PC-9 (cell line): ENCODE measurements at regions not wholly inside any gene's neighbourhood (a gene's known extent, or its start where the extent isn't known, plus 50 kb on each side); places are given as distances from the start of the nearest gene placed in this dataset.

Experiments used
- EZH2 ChIP-seq: fragments of 200-600 bp; sonication (generic); IDR thresholded peaks from 2 replicates; pipeline ENCODE4 v1.8.0; 2017; ENCODE audit warnings: antibody characterized with exemption, low read depth
- TF ChIP-seq, protein P1 (sequence below): fragments of 200-600 bp; sonication (generic); conservative IDR thresholded peaks from 2 replicates; pipeline ENCODE4 v1.6.1; 2017; ENCODE audit warnings: mixed run types, antibody characterized with exemption, mild to moderate bottlenecking, moderate library complexity

DNA sequence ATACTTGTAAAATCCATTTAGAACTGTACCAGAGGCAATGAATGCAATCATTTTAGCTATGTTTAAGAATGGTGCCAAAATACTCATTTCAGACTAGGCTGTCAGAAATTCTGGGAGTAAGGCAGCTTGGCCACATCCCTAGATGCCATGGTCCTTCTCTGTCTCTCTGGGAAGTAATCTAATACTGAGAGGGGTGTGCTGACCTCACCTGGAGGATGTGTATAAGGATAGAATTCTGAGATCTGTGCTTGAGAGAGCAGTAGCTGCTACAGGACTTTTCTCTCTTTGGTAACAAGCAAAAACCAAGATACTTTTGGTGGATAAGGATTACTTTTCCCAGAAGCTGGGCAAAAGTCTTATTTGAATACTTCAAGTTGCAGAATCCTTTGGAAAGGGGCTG lies 68.1 kb upstream of the MRPS30 start:
- TF ChIP-seq, protein P1, sequence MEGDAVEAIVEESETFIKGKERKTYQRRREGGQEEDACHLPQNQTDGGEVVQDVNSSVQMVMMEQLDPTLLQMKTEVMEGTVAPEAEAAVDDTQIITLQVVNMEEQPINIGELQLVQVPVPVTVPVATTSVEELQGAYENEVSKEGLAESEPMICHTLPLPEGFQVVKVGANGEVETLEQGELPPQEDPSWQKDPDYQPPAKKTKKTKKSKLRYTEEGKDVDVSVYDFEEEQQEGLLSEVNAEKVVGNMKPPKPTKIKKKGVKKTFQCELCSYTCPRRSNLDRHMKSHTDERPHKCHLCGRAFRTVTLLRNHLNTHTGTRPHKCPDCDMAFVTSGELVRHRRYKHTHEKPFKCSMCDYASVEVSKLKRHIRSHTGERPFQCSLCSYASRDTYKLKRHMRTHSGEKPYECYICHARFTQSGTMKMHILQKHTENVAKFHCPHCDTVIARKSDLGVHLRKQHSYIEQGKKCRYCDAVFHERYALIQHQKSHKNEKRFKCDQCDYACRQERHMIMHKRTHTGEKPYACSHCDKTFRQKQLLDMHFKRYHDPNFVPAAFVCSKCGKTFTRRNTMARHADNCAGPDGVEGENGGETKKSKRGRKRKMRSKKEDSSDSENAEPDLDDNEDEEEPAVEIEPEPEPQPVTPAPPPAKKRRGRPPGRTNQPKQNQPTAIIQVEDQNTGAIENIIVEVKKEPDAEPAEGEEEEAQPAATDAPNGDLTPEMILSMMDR, result 0 out of 2 replicates have a peak, but pooled peaks have one; percentile 22
- no peak for TF ChIP-seq EZH2
